ENCODE measurements at regions not wholly inside any gene's neighbourhood (a gene's known extent, or its start where the extent isn't known, plus 50 kb on each side); places are given as distances from the start of the nearest gene placed in this dataset.

GRCh38 chr13:111981446-111982165, 85.3 kb upstream of the SOX1 start:
- no peak overlapping the region for H3K9ac ChIP-seq
- TF ChIP-seq EP300 (IDR thresholded peaks at IDR 0.05; ENCODE audit: borderline replicate concordance in 1 of 2, low read depth in 1 of 2, low read length in 1 of 2) (no peak), YY1 (IDR thresholded peaks at IDR 0.05; ENCODE audit: low read depth) (no peak), EZH2phosphoT487 (IDR thresholded peaks at IDR 0.05; ENCODE audit: borderline replicate concordance, low read depth) (no peak), MAX (IDR thresholded peaks at IDR 0.05; ENCODE audit: low read depth) (no peak), RCOR1 (IDR thresholded peaks at IDR 0.05; ENCODE audit: low read length) (no peak), RAD21 (IDR thresholded peaks at IDR 0.05; ENCODE audit: low read length) (no peak), USF2 (IDR thresholded peaks at IDR 0.05; ENCODE audit: borderline replicate concordance, low read depth, low read length) (no peak), JUND (IDR thresholded peaks at IDR 0.05) (no peak), RXRA (IDR thresholded peaks at IDR 0.05; ENCODE audit: borderline replicate concordance, low read depth) (no peak), TCF12 (IDR thresholded peaks at IDR 0.05) (no peak), FOXM1 (IDR thresholded peaks at IDR 0.05; ENCODE audit: low read depth) (no peak), FOSL2 (IDR thresholded peaks at IDR 0.05; ENCODE audit: borderline replicate concordance, low read depth) (no peak), REST (IDR thresholded peaks at IDR 0.05; ENCODE audit: low read depth, low read length) (no peak), IRF3 (IDR thresholded peaks at IDR 0.05; ENCODE audit: low read depth, low read length) (no peak)
- no peaks in the 10 kb centered on the region for H4K20me1 ChIP-seq (ENCODE audit: insufficient read depth)
- no peak for DNase-seq
- ChIA-PET CTCF (interaction anchor here (0.6 kb wide), 1 partner anchor 19 kb away, joined by 3 read pairs; no protein-coding TSS in a partner anchor), POLR2A (no interaction called here)
- no peak overlapping the region for H3K27ac ChIP-seq (ENCODE audit: low read depth in 2 of 2, low read length in 1 of 2)
- no peaks in the 10 kb centered on the region for H3F3A ChIP-seq (replicated peaks; ENCODE audit: insufficient read depth)
- no peaks in the 10 kb centered on the region for H3K36me3 ChIP-seq (replicated peaks in 1 of 2; ENCODE audit: control insufficient read depth in 1 of 2, insufficient read depth in 2 of 2, low read length in 1 of 2)
- H3K27me3 ChIP-seq (ENCODE audit: insufficient read depth): no peaks in the 10 kb centered on the region; the same call in 1 of the 2 replicates
- H3K9me2 ChIP-seq: no peaks in the 10 kb centered on the region
- H3K4me1 ChIP-seq (ENCODE audit: control insufficient read depth in 1 of 2, insufficient read depth in 2 of 2, low read depth in 1 of 2, low read length in 1 of 2): peaks cover 0 to 3% of the 10 kb centered on the region in 2 experiments; a peak in 1 of 4 replicates
- H3K9me3 ChIP-seq: no peaks in the 10 kb centered on the region
- H2AFZ ChIP-seq (ENCODE audit: low read depth): no peak overlapping the region
- no peak overlapping the region for H3K4me3 ChIP-seq (ENCODE audit: low read depth in 2 of 2, low read length in 1 of 2)
- WGBS (ENCODE audit: low lambda C conversion rate): 10% methylated on average over 9 of the region's 12 CpGs
- H3K79me2 ChIP-seq (ENCODE audit: insufficient read depth): no peaks in the 10 kb centered on the region
- no peak overlapping the region for H3K4me2 ChIP-seq

All from SK-N-SH (cell line).